MCF 10A (cell line): ENCODE measurements at regions not wholly inside any gene's neighbourhood (a gene's known extent, or its start where the extent isn't known, plus 50 kb on each side); places are given as distances from the start of the nearest gene placed in this dataset.

Experiments
- BruUV-seq: library from RNA; stranded (reverse); fragments of 400-500 nt; replicated peaks from 2 replicates; lab custom pipeline; 2021; lab: Mats Ljungman, UMichigan
- CTCF ChIA-PET: fragments of 300-600 bp; sonication (Branson Sonifier 250); formaldehyde crosslinking; extraction: SDS; loops from one replicate; lab custom pipeline; 2021; ENCODE audit warnings: antibody characterized with exemption, inconsistent platforms; lab: Yijun Ruan, JAX
- POLR2A ChIA-PET: fragments of 300-600, 350-650 bp; sonication (Branson Sonifier 250); formaldehyde crosslinking; extraction: SDS; loops from one replicate; lab custom pipeline; 2020; ENCODE audit warnings: antibody characterized with exemption, inconsistent platforms; lab: Yijun Ruan, JAX
- DNase-seq: peaks from one replicate; pipeline ENCODE4 v3.0.0-alpha.2; 2018; ENCODE audit not compliant: unreplicated experiment
- H3K27ac Mint-ChIP-seq: one replicate; pipeline ENCODE4 v1.8.0; 2022; ENCODE audit warnings: mild to moderate bottlenecking, low read depth, mixed read lengths; ENCODE audit not compliant: unreplicated experiment
- H3K27me3 Mint-ChIP-seq: one replicate; pipeline ENCODE4 v1.8.0; 2022; ENCODE audit warnings: mixed read lengths; ENCODE audit not compliant: insufficient read depth, unreplicated experiment
- H3K36me3 Mint-ChIP-seq: one replicate; pipeline ENCODE4 v1.8.0; 2022; ENCODE audit warnings: mild to moderate bottlenecking, moderate library complexity, mixed read lengths; ENCODE audit not compliant: insufficient read depth, unreplicated experiment
- H3K4me1 Mint-ChIP-seq: one replicate; pipeline ENCODE4 v1.8.0; 2022; ENCODE audit warnings: mixed read lengths; ENCODE audit not compliant: insufficient read depth, unreplicated experiment
- H3K4me3 Mint-ChIP-seq: one replicate; pipeline ENCODE4 v1.8.0; 2022; ENCODE audit warnings: mild to moderate bottlenecking, moderate library complexity, mixed read lengths; ENCODE audit not compliant: unreplicated experiment
- H3K9me3 Mint-ChIP-seq: one replicate; pipeline ENCODE4 v1.8.0; 2022; ENCODE audit warnings: mixed read lengths; ENCODE audit not compliant: unreplicated experiment
- CTCF ChIP-seq: fragments of 200-600 bp; IDR thresholded peaks from one replicate; pipeline ENCODE4 v1.8.0; 2022; ENCODE audit warnings: antibody characterized with exemption, mild to moderate bottlenecking; ENCODE audit not compliant: unreplicated experiment
- intact Hi-C: fragments of 100-400 bp; cut with micrococcal nuclease; formaldehyde crosslinking; loops from 2 replicates; pipeline ENCODE4 v1.14.1; 2022

DNA sequence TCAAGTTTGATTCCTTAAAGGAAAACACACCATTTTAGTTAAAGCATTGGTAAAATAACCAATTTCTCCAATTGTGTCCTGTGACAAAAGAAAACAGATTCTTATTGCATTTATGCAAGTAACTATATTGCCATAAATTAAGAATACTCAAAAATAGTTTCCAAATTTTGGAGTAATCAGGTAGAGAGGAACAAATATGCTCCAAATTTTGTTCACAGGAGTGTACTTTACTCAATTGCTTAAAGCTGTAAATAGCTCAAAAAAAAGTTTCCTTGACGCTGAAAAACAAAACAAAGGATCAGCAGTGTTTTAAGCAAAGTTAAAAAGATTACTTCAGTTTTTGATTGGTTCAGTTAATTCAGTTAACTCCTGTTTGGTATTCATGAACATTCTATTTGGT is 52.2 kb upstream of the INHBA start:
- H3K4me3 Mint-ChIP-seq = no peak overlapping the region
- POLR2A ChIA-PET = no interaction called here
- intact Hi-C loops = no loop called here
- BruUV-seq = no TSS peak
- no peak for DNase-seq
- H3K4me1 Mint-ChIP-seq = no peaks in the 10 kb centered on the region
- no peaks in the 10 kb centered on the region for H3K27me3 Mint-ChIP-seq
- no peak overlapping the region for H3K27ac Mint-ChIP-seq
- TF ChIP-seq CTCF = no peak
- no peaks in the 10 kb centered on the region for H3K9me3 Mint-ChIP-seq
- H3K36me3 Mint-ChIP-seq = no peaks in the 10 kb centered on the region
- CTCF ChIA-PET = interaction anchor here (1.0 kb wide), 1 partner anchor 23 kb away, joined by 3 read pairs; no protein-coding TSS in a partner anchor

DNA sequence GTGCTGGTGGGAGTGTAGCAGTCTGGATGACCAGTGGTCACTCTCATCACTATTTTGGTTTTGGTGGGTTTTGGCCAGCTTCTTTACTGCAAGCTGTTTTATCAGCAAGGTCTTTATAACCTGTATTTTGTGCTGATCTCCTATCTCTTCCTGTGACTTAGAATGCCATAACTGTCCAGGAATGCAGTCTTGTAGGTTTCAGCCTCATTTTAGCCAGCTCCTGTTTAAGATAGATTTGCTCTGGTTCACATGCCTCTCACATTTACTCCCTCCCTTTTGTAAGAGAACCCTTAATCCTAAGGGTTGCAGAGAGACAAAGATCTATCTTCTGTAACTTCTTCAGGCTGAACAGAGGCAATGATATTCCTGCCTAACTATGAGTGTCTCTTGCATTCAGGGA is 51.2 kb upstream of the INHBA start:
- H3K9me3 Mint-ChIP-seq = no peaks in the 10 kb centered on the region
- H3K27ac Mint-ChIP-seq = no peak overlapping the region
- no peak for TF ChIP-seq CTCF
- H3K4me1 Mint-ChIP-seq = no peaks in the 10 kb centered on the region
- POLR2A ChIA-PET = no interaction called here
- no peaks in the 10 kb centered on the region for H3K27me3 Mint-ChIP-seq
- no peaks in the 10 kb centered on the region for H3K36me3 Mint-ChIP-seq
- intact Hi-C loops = no loop called here
- DNase-seq = no peak
- CTCF ChIA-PET = interaction anchor here (1.0 kb wide), 1 partner anchor 22 kb away, joined by 3 read pairs; no protein-coding TSS in a partner anchor
- no peak overlapping the region for H3K4me3 Mint-ChIP-seq
- no TSS peak for BruUV-seq
